ENCODE measurements at regions not wholly inside any gene's neighbourhood (a gene's known extent, or its start where the extent isn't known, plus 50 kb on each side); places are given as distances from the start of the nearest gene placed in this dataset.

DNA sequence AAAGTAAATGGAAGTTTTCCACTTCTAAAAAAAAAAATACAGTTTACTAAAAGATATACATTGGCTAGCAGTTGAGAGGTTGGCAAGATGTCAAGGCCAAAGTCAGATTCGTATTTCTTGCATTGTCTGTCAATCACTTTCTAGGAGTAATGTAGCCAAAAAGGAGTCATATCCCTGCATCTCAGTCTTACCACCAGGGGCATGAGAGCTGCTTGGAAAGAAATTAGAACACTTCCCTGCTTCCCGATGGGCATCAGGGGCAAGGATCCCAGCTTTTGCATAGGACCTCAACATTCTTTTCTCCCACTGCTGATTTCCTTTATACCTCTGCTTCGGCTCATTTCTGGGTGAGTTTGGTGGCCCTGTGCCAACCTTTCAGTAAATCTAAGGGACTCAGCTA lies 581.0 kb upstream of the MAP3K7 start:
- ATAC-seq (no peak), DNase-seq (ENCODE audit: low read depth, low spot score) (no peak), FAIRE-seq (no peak)
- no TSS peak for BruUV-seq (replicated peaks)
- no peaks in the 10 kb centered on the region; a peak in 1 of 4 replicates for H3K27me3 ChIP-seq (replicated peaks in 1 of 2; ENCODE audit: control insufficient read depth in 2 of 2, insufficient read depth in 2 of 2, low read length in 1 of 2)
- intact Hi-C loops (cut with micrococcal nuclease; ENCODE audit: unreplicated experiment), result no loop called here
- no peaks in the 10 kb centered on the region for H3K9me3 ChIP-seq (replicated peaks; ENCODE audit: control insufficient read depth, insufficient read depth, low read length)
- no peak overlapping the region for H3K9ac ChIP-seq (ENCODE audit: control insufficient read depth, insufficient read depth, low read length)
- no peaks in the 10 kb centered on the region for H4K20me1 ChIP-seq (ENCODE audit: control insufficient read depth, insufficient read depth)
- no peaks in the 10 kb centered on the region for H3K79me2 ChIP-seq (ENCODE audit: control insufficient read depth, insufficient read depth, low read length)
- TF ChIP-seq, protein P1, sequence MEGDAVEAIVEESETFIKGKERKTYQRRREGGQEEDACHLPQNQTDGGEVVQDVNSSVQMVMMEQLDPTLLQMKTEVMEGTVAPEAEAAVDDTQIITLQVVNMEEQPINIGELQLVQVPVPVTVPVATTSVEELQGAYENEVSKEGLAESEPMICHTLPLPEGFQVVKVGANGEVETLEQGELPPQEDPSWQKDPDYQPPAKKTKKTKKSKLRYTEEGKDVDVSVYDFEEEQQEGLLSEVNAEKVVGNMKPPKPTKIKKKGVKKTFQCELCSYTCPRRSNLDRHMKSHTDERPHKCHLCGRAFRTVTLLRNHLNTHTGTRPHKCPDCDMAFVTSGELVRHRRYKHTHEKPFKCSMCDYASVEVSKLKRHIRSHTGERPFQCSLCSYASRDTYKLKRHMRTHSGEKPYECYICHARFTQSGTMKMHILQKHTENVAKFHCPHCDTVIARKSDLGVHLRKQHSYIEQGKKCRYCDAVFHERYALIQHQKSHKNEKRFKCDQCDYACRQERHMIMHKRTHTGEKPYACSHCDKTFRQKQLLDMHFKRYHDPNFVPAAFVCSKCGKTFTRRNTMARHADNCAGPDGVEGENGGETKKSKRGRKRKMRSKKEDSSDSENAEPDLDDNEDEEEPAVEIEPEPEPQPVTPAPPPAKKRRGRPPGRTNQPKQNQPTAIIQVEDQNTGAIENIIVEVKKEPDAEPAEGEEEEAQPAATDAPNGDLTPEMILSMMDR (IDR thresholded peaks at IDR 0.05 in 2 of 3, conservative IDR thresholded peaks at IDR 0.05 in 1 of 3; ENCODE audit: control insufficient read depth in 2 of 3, extremely low read depth in 1 of 3, insufficient read depth in 1 of 3, low read depth in 3 of 3, low read length in 3 of 3), result 0 out of 6 replicates have a peak, but pooled peaks of 1 of the 3 experiments have one; percentile 4
- TF ChIP-seq SMC3 (IDR thresholded peaks at IDR 0.05; ENCODE audit: borderline replicate concordance, low read length), result no peak
- in situ Hi-C loops (cut with MboI), result no loop called here
- no peaks in the 10 kb centered on the region for H3K4me1 ChIP-seq (ENCODE audit: control insufficient read depth, insufficient read depth, low read length)
- H3K36me3 ChIP-seq (ENCODE audit: control insufficient read depth in 2 of 2, insufficient read depth in 2 of 2, low read length in 1 of 2), result no peaks in the 10 kb centered on the region
- H2AFZ ChIP-seq (ENCODE audit: control insufficient read depth, low read depth, low read length), result no peak overlapping the region
- H3K4me3 ChIP-seq, result no peak overlapping the region
- no peak overlapping the region for H3K4me2 ChIP-seq (ENCODE audit: control insufficient read depth, insufficient read depth)
- ChIA-PET CTCF (no interaction called here), POLR2A (no interaction called here), RAD21 (ENCODE audit: unreplicated experiment) (no interaction called here), SMC1A (ENCODE audit: uncharacterized antibody, unreplicated experiment) (interaction anchor here (0.7 kb wide), 1 partner anchor 64 kb away, joined by 4 read pairs; no protein-coding TSS in a partner anchor)
- WGBS (ENCODE audit: insufficient coverage, insufficient replicate concordance, low lambda C conversion rate, missing lambda C conversion rate), result 2% methylated on average over 3 of the region's 3 CpGs
- no peak overlapping the region for H3K27ac ChIP-seq (ENCODE audit: control insufficient read depth, insufficient read depth)

DNA sequence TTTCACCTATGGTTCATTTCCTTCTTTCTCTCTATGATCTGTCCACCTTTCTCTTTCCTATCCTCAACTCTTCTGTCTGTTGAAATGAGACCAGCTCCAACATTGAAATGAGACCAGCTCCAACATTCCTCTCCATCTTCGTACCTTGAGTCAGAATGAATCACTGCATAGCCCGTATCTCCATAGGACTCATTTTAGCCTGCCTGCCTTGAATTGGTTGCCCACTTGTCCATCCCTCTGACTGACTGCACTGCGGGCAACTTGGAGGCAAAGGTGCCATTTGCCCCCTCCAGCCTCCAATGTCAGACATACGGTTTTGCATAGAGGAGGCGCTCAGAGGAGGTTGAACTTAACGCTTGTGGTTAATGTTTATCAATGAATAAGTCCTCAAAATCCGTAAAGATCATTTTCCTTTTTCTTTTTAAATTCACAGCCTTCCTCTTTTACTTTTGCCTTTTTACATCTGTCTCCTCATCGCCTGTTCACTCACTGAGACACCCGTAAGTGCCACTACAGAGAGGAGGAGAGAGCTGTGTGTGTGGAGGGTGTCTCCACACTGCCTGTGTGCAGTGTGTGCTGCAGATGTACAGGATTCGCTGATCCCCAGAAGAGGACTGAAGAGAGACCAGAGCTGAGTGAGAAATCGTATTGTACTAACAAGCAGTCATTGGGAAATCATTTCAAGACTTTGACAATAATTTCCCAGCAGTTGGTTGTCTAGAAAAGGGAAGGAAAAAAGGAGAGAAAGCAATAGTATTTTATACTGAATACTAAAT lies 579.6 kb upstream of the MAP3K7 start:
- in situ Hi-C loops (cut with MboI), result no loop called here
- CTCF ChIA-PET, result interaction anchor here (0.9 to 1.8 kb wide), 3 partner anchors 8 to 85 kb away, joined by 3 to 6 read pairs (median 3); no protein-coding TSS in a partner anchor
- Histone ChIP-seq H3K36me3 (ENCODE audit: control insufficient read depth in 2 of 2, insufficient read depth in 2 of 2, low read length in 1 of 2) (no peaks in the 10 kb centered on the region), H3K4me2 (ENCODE audit: control insufficient read depth, insufficient read depth) (no peak overlapping the region), H3K27ac (ENCODE audit: control insufficient read depth, insufficient read depth) (no peak overlapping the region), H3K4me3 (no peak overlapping the region), H2AFZ (ENCODE audit: control insufficient read depth, low read depth, low read length) (no peak overlapping the region), H3K4me1 (ENCODE audit: control insufficient read depth, insufficient read depth, low read length) (no peaks in the 10 kb centered on the region), H3K9me3 (replicated peaks; ENCODE audit: control insufficient read depth, insufficient read depth, low read length) (no peaks in the 10 kb centered on the region), H3K27me3 (replicated peaks in 1 of 2; ENCODE audit: control insufficient read depth in 2 of 2, insufficient read depth in 2 of 2, low read length in 1 of 2) (no peaks in the 10 kb centered on the region; a peak in 1 of 4 replicates), H4K20me1 (ENCODE audit: control insufficient read depth, insufficient read depth) (no peaks in the 10 kb centered on the region), H3K9ac (ENCODE audit: control insufficient read depth, insufficient read depth, low read length) (no peak overlapping the region), H3K79me2 (ENCODE audit: control insufficient read depth, insufficient read depth, low read length) (no peaks in the 10 kb centered on the region)
- intact Hi-C loops (cut with micrococcal nuclease; ENCODE audit: unreplicated experiment), result no loop called here
- ATAC-seq (no peak), DNase-seq (ENCODE audit: low read depth, low spot score) (no peak), FAIRE-seq (no peak)
- SMC1A ChIA-PET (ENCODE audit: uncharacterized antibody, unreplicated experiment), result interaction anchor here (1.6 to 1.9 kb wide), 2 partner anchors 11 to 72 kb away, joined by 3 to 4 read pairs; no protein-coding TSS in a partner anchor
- WGBS (ENCODE audit: insufficient coverage, insufficient replicate concordance, low lambda C conversion rate, missing lambda C conversion rate), result 28% methylated on average over 11 of the region's 11 CpGs
- no TSS peak for BruUV-seq (replicated peaks)
- POLR2A ChIA-PET, result no interaction called here
- TF ChIP-seq, protein P2, sequence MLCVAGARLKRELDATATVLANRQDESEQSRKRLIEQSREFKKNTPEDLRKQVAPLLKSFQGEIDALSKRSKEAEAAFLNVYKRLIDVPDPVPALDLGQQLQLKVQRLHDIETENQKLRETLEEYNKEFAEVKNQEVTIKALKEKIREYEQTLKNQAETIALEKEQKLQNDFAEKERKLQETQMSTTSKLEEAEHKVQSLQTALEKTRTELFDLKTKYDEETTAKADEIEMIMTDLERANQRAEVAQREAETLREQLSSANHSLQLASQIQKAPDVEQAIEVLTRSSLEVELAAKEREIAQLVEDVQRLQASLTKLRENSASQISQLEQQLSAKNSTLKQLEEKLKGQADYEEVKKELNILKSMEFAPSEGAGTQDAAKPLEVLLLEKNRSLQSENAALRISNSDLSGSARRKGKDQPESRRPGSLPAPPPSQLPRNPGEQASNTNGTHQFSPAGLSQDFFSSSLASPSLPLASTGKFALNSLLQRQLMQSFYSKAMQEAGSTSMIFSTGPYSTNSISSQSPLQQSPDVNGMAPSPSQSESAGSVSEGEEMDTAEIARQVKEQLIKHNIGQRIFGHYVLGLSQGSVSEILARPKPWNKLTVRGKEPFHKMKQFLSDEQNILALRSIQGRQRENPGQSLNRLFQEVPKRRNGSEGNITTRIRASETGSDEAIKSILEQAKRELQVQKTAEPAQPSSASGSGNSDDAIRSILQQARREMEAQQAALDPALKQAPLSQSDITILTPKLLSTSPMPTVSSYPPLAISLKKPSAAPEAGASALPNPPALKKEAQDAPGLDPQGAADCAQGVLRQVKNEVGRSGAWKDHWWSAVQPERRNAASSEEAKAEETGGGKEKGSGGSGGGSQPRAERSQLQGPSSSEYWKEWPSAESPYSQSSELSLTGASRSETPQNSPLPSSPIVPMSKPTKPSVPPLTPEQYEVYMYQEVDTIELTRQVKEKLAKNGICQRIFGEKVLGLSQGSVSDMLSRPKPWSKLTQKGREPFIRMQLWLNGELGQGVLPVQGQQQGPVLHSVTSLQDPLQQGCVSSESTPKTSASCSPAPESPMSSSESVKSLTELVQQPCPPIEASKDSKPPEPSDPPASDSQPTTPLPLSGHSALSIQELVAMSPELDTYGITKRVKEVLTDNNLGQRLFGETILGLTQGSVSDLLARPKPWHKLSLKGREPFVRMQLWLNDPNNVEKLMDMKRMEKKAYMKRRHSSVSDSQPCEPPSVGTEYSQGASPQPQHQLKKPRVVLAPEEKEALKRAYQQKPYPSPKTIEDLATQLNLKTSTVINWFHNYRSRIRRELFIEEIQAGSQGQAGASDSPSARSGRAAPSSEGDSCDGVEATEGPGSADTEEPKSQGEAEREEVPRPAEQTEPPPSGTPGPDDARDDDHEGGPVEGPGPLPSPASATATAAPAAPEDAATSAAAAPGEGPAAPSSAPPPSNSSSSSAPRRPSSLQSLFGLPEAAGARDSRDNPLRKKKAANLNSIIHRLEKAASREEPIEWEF (IDR thresholded peaks at IDR 0.05; ENCODE audit: insufficient replicate concordance, low read depth, low read length), result no peak
- no peak for TF ChIP-seq HDAC2 (IDR thresholded peaks at IDR 0.05)
- TF ChIP-seq SMAD5 (IDR thresholded peaks at IDR 0.05; ENCODE audit: low read depth), result no peak
- TF ChIP-seq, protein P1 (IDR thresholded peaks at IDR 0.05 in 2 of 3, conservative IDR thresholded peaks at IDR 0.05 in 1 of 3; ENCODE audit: control insufficient read depth in 2 of 3, extremely low read depth in 1 of 3, insufficient read depth in 1 of 3, low read depth in 3 of 3, low read length in 3 of 3), result no peak
- RAD21 ChIA-PET (ENCODE audit: unreplicated experiment), result no interaction called here

Data from GM12878 (cell line).